Stimulated activated naive CD8-positive, alpha-beta T cell treated with anti-CD3 and anti-CD28 coated beads, Interleukin-15, Interleukin-2, amounts not matched to agents 100 U/mL and 50 U/mL, for 24 hours (primary cell): ENCODE measurements at regions not wholly inside any gene's neighbourhood (a gene's known extent, or its start where the extent isn't known, plus 50 kb on each side); places are given as distances from the start of the nearest gene placed in this dataset.

Experiments
- ATAC-seq: fragments of 150-1000 bp; cut with Tn5 transposase; one replicate; pipeline ENCODE4 v1.10.0; 2021
- DNase-seq: peaks from one replicate; pipeline ENCODE4 v3.0.0; 2021

GRCh38 chr4:71162386-71162785 is 168.9 kb downstream of the DCK start:
- DNase-seq (no peak), ATAC-seq (no peak)

- no peak for DNase-seq
- no peak for ATAC-seq
These were observed 169.9 kb downstream of the DCK start for GRCh38 chr4:71163317-71163716.

- no peak for DNase-seq
- ATAC-seq, result no peak
These were observed 171.7 kb upstream of the SLC4A4 start for GRCh38 chr4:71167083-71167482.

- ATAC-seq (no peak), DNase-seq (no peak)
These were observed 167.2 kb upstream of the SLC4A4 start for GRCh38 chr4:71171592-71171991.

- ATAC-seq, result no peak
- no peak for DNase-seq
These were observed 157.5 kb upstream of the SLC4A4 start for GRCh38 chr4:71181332-71181731.

GRCh38 chr4:71184195-71184781 is 154.5 kb upstream of the SLC4A4 start:
- ATAC-seq (no peak), DNase-seq (peak; percentile 39)

GRCh38 chr4:71185037-71185436 is 153.8 kb upstream of the SLC4A4 start:
- DNase-seq (no peak), ATAC-seq (no peak)

GRCh38 chr4:71186257-71186565 is 152.6 kb upstream of the SLC4A4 start:
- DNase-seq, result no peak
- ATAC-seq, result peak; percentile 10

GRCh38 chr4:71186566-71187403 is 152.0 kb upstream of the SLC4A4 start:
- ATAC-seq (peak; percentile 84), DNase-seq (peak; percentile 41)

GRCh38 chr4:71187404-71188155 is 151.2 kb upstream of the SLC4A4 start:
- no peak for ATAC-seq
- peak; percentile 35 for DNase-seq

- ATAC-seq, result no peak
- DNase-seq, result no peak
These were observed 150.6 kb upstream of the SLC4A4 start for GRCh38 chr4:71188156-71188640.

GRCh38 chr4:71188951-71189350 is 149.9 kb upstream of the SLC4A4 start:
- no peak for DNase-seq
- ATAC-seq, result no peak

GRCh38 chr4:71189471-71189870 is 149.3 kb upstream of the SLC4A4 start:
- no peak for ATAC-seq
- no peak for DNase-seq

GRCh38 chr4:71194454-71194853 is 144.4 kb upstream of the SLC4A4 start:
- DNase-seq (no peak), ATAC-seq (no peak)

- DNase-seq (no peak), ATAC-seq (no peak)
These were observed 142.9 kb upstream of the SLC4A4 start for GRCh38 chr4:71195924-71196323.

GRCh38 chr4:71198958-71199357 is 139.9 kb upstream of the SLC4A4 start:
- DNase-seq, result no peak

GRCh38 chr4:71201057-71201456 is 137.8 kb upstream of the SLC4A4 start:
- no peak for DNase-seq
- ATAC-seq, result no peak

More at GRCh38 chr4:71198958-71199357, 139.9 kb upstream of the SLC4A4 start:
- ATAC-seq, result no peak

GRCh38 chr4:71201817-71202576 is 136.8 kb upstream of the SLC4A4 start:
- DNase-seq (no peak), ATAC-seq (no peak)

- no peak for DNase-seq
- no peak for ATAC-seq
These were observed 136.1 kb upstream of the SLC4A4 start for GRCh38 chr4:71202705-71203104.

GRCh38 chr4:71204056-71204455 is 134.8 kb upstream of the SLC4A4 start:
- DNase-seq, result no peak
- no peak for ATAC-seq

- DNase-seq, result no peak
- no peak for ATAC-seq
These were observed 132.1 kb upstream of the SLC4A4 start for GRCh38 chr4:71206763-71207162.

GRCh38 chr4:71209161-71209560 is 129.7 kb upstream of the SLC4A4 start:
- no peak for DNase-seq
- no peak for ATAC-seq
